ENCODE measurements at regions not wholly inside any gene's neighbourhood (a gene's known extent, or its start where the extent isn't known, plus 50 kb on each side); places are given as distances from the start of the nearest gene placed in this dataset.

GRCh38 chr12:25825446-25825845, 133.0 kb upstream of the RASSF8 start:
- no peaks in the 10 kb centered on the region for H3K9me3 Mint-ChIP-seq
- no peak overlapping the region for H3K4me3 Mint-ChIP-seq
- DNase-seq (no peak), ATAC-seq (replicated peaks) (no peak)
- H3K27ac Mint-ChIP-seq = no peak overlapping the region
- H3K36me3 Mint-ChIP-seq (ENCODE audit: insufficient read depth) = no peaks in the 10 kb centered on the region
- H3K27me3 Mint-ChIP-seq = no peaks in the 10 kb centered on the region
- no peaks in the 10 kb centered on the region for H3K4me1 Mint-ChIP-seq (ENCODE audit: low read depth in 2 of 2)

GRCh38 chr12:25827141-25827540, 131.3 kb upstream of the RASSF8 start:
- no peak for ATAC-seq (replicated peaks)
- Mint-ChIP-seq H3K27me3 (no peaks in the 10 kb centered on the region), H3K4me3 (no peak overlapping the region), H3K9me3 (no peaks in the 10 kb centered on the region), H3K36me3 (ENCODE audit: insufficient read depth) (no peaks in the 10 kb centered on the region), H3K4me1 (ENCODE audit: low read depth in 2 of 2) (no peaks in the 10 kb centered on the region), H3K27ac (no peak overlapping the region)
- no peak for DNase-seq

- Mint-ChIP-seq H3K9me3 (no peaks in the 10 kb centered on the region), H3K36me3 (ENCODE audit: insufficient read depth) (no peaks in the 10 kb centered on the region), H3K27ac (no peak overlapping the region), H3K27me3 (no peaks in the 10 kb centered on the region), H3K4me1 (ENCODE audit: low read depth in 2 of 2) (no peaks in the 10 kb centered on the region), H3K4me3 (no peak overlapping the region)
- DNase-seq (no peak), ATAC-seq (replicated peaks) (no peak)
These were observed 130.7 kb upstream of the RASSF8 start for GRCh38 chr12:25827747-25828146.

GRCh38 chr12:25828188-25828587, 130.3 kb upstream of the RASSF8 start:
- Mint-ChIP-seq H3K36me3 (ENCODE audit: insufficient read depth) (no peaks in the 10 kb centered on the region), H3K9me3 (no peaks in the 10 kb centered on the region), H3K4me1 (ENCODE audit: low read depth in 2 of 2) (no peaks in the 10 kb centered on the region), H3K27ac (no peak overlapping the region), H3K4me3 (no peak overlapping the region), H3K27me3 (no peaks in the 10 kb centered on the region)
- DNase-seq = no peak
- ATAC-seq (replicated peaks) = no peak

- H3K27ac Mint-ChIP-seq = no peak overlapping the region
- no peak for ATAC-seq (replicated peaks)
- no peaks in the 10 kb centered on the region for H3K27me3 Mint-ChIP-seq
- no peaks in the 10 kb centered on the region for H3K4me1 Mint-ChIP-seq (ENCODE audit: low read depth in 2 of 2)
- no peak overlapping the region for H3K4me3 Mint-ChIP-seq
- H3K9me3 Mint-ChIP-seq = no peaks in the 10 kb centered on the region
- no peaks in the 10 kb centered on the region for H3K36me3 Mint-ChIP-seq (ENCODE audit: insufficient read depth)
- no peak for DNase-seq
These were observed 129.3 kb upstream of the RASSF8 start for GRCh38 chr12:25829192-25829591.

- H3K36me3 Mint-ChIP-seq (ENCODE audit: insufficient read depth) = no peaks in the 10 kb centered on the region
- H3K27me3 Mint-ChIP-seq = no peaks in the 10 kb centered on the region
- no peak for DNase-seq
- H3K27ac Mint-ChIP-seq = no peak overlapping the region
- no peak for ATAC-seq (replicated peaks)
- no peak overlapping the region for H3K4me3 Mint-ChIP-seq
- no peaks in the 10 kb centered on the region for H3K9me3 Mint-ChIP-seq
- no peaks in the 10 kb centered on the region for H3K4me1 Mint-ChIP-seq (ENCODE audit: low read depth in 2 of 2)
These were observed 128.0 kb upstream of the RASSF8 start for GRCh38 chr12:25830456-25830855.

- ATAC-seq (replicated peaks) = no peak
- no peaks in the 10 kb centered on the region for H3K4me1 Mint-ChIP-seq (ENCODE audit: low read depth in 2 of 2)
These were observed 124.8 kb upstream of the RASSF8 start for GRCh38 chr12:25833657-25834056.

GRCh38 chr12:25835385-25835784, 123.1 kb upstream of the RASSF8 start:
- H3K4me3 Mint-ChIP-seq = no peak overlapping the region

More at GRCh38 chr12:25833657-25834056, 124.8 kb upstream of the RASSF8 start:
- no peak for DNase-seq
- no peaks in the 10 kb centered on the region for H3K36me3 Mint-ChIP-seq (ENCODE audit: insufficient read depth)
- H3K9me3 Mint-ChIP-seq = peaks cover 0 to 4% of the 10 kb centered on the region in 2 donors
- H3K4me3 Mint-ChIP-seq = no peak overlapping the region
- H3K27me3 Mint-ChIP-seq = no peaks in the 10 kb centered on the region
- no peak overlapping the region for H3K27ac Mint-ChIP-seq

GRCh38 chr12:25838007-25838406, 120.5 kb upstream of the RASSF8 start:
- ATAC-seq (replicated peaks) (no peak), DNase-seq (no peak)
- H3K27me3 Mint-ChIP-seq = no peaks in the 10 kb centered on the region
- no peak overlapping the region for H3K4me3 Mint-ChIP-seq
- H3K9me3 Mint-ChIP-seq = peaks cover 0 to 4% of the 10 kb centered on the region in 2 donors
- no peaks in the 10 kb centered on the region for H3K4me1 Mint-ChIP-seq (ENCODE audit: low read depth in 2 of 2)
- H3K27ac Mint-ChIP-seq = no peak overlapping the region
- no peaks in the 10 kb centered on the region for H3K36me3 Mint-ChIP-seq (ENCODE audit: insufficient read depth)

More at GRCh38 chr12:25835385-25835784, 123.1 kb upstream of the RASSF8 start:
- Mint-ChIP-seq H3K27me3 (no peaks in the 10 kb centered on the region), H3K9me3 (peaks cover 0 to 4% of the 10 kb centered on the region in 2 donors), H3K27ac (no peak overlapping the region), H3K4me1 (ENCODE audit: low read depth in 2 of 2) (no peaks in the 10 kb centered on the region), H3K36me3 (ENCODE audit: insufficient read depth) (no peaks in the 10 kb centered on the region)
- ATAC-seq (replicated peaks) = no peak
- no peak for DNase-seq

GRCh38 chr12:25839470-25839869, 119.0 kb upstream of the RASSF8 start:
- DNase-seq (no peak), ATAC-seq (replicated peaks) (no peak)
- Mint-ChIP-seq H3K27me3 (no peaks in the 10 kb centered on the region), H3K9me3 (peaks cover 0 to 4% of the 10 kb centered on the region in 2 donors), H3K4me3 (no peak overlapping the region), H3K27ac (no peak overlapping the region), H3K36me3 (ENCODE audit: insufficient read depth) (no peaks in the 10 kb centered on the region), H3K4me1 (ENCODE audit: low read depth in 2 of 2) (no peaks in the 10 kb centered on the region)

- no peaks in the 10 kb centered on the region for H3K27me3 Mint-ChIP-seq
These were observed 117.6 kb upstream of the RASSF8 start for GRCh38 chr12:25840678-25841465.

GRCh38 chr12:25842254-25842653, 116.2 kb upstream of the RASSF8 start:
- DNase-seq (no peak), ATAC-seq (replicated peaks) (no peak)
- Mint-ChIP-seq H3K4me1 (ENCODE audit: low read depth in 2 of 2) (no peaks in the 10 kb centered on the region), H3K9me3 (no peaks in the 10 kb centered on the region), H3K4me3 (no peak overlapping the region), H3K36me3 (ENCODE audit: insufficient read depth) (no peaks in the 10 kb centered on the region), H3K27ac (no peak overlapping the region), H3K27me3 (no peaks in the 10 kb centered on the region)

More at GRCh38 chr12:25840678-25841465, 117.6 kb upstream of the RASSF8 start:
- H3K27ac Mint-ChIP-seq = no peak overlapping the region
- no peaks in the 10 kb centered on the region for H3K36me3 Mint-ChIP-seq (ENCODE audit: insufficient read depth)
- no peak for ATAC-seq (replicated peaks)
- peaks cover 0 to 2% of the 10 kb centered on the region in 2 donors for H3K9me3 Mint-ChIP-seq
- H3K4me1 Mint-ChIP-seq (ENCODE audit: low read depth in 2 of 2) = no peaks in the 10 kb centered on the region
- no peak for DNase-seq
- H3K4me3 Mint-ChIP-seq = no peak overlapping the region

GRCh38 chr12:25843976-25844375, 114.5 kb upstream of the RASSF8 start:
- Mint-ChIP-seq H3K36me3 (ENCODE audit: insufficient read depth) (no peaks in the 10 kb centered on the region), H3K4me1 (ENCODE audit: low read depth in 2 of 2) (no peaks in the 10 kb centered on the region), H3K27me3 (no peaks in the 10 kb centered on the region), H3K27ac (no peak overlapping the region), H3K9me3 (no peaks in the 10 kb centered on the region), H3K4me3 (no peak overlapping the region)
- ATAC-seq (replicated peaks) = no peak
- DNase-seq = no peak

GRCh38 chr12:25845415-25845814, 113.1 kb upstream of the RASSF8 start:
- no peak for DNase-seq
- Mint-ChIP-seq H3K4me1 (ENCODE audit: low read depth in 2 of 2) (no peaks in the 10 kb centered on the region), H3K9me3 (no peaks in the 10 kb centered on the region), H3K4me3 (no peak overlapping the region), H3K27me3 (no peaks in the 10 kb centered on the region), H3K36me3 (ENCODE audit: insufficient read depth) (no peaks in the 10 kb centered on the region), H3K27ac (no peak overlapping the region)
- ATAC-seq (replicated peaks) = no peak
